ENCODE measurements at regions not wholly inside any gene's neighbourhood (a gene's known extent, or its start where the extent isn't known, plus 50 kb on each side); places are given as distances from the start of the nearest gene placed in this dataset.
"Not testable (repeated sequence)": the region's sequence is repeated elsewhere in the genome, so short reads cannot be mapped to it uniquely, and the experiment has no call there.

DNA sequence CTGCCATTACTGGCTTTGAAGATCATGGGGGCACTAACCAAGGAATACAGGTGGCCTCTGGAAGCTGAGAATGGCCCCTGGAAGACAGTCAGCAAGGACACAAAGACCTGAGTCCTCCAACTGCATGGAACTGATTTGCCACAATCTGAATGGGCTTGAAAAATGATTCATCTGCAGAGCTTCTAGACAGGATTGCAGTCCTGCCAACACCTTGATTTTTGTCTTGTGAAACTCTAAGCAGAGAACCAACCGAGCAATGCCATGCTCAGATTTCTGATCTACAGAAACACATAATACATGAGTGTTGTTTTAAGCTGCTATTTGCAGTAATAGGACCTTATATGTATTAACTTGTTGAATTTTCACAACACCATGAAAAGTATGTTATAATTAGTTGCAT, 66.1 kb upstream of the SLC13A1 start (continued):
- TF ChIP-seq PAX8 (IDR thresholded peaks at IDR 0.05): no peak
- TF ChIP-seq, protein P1, sequence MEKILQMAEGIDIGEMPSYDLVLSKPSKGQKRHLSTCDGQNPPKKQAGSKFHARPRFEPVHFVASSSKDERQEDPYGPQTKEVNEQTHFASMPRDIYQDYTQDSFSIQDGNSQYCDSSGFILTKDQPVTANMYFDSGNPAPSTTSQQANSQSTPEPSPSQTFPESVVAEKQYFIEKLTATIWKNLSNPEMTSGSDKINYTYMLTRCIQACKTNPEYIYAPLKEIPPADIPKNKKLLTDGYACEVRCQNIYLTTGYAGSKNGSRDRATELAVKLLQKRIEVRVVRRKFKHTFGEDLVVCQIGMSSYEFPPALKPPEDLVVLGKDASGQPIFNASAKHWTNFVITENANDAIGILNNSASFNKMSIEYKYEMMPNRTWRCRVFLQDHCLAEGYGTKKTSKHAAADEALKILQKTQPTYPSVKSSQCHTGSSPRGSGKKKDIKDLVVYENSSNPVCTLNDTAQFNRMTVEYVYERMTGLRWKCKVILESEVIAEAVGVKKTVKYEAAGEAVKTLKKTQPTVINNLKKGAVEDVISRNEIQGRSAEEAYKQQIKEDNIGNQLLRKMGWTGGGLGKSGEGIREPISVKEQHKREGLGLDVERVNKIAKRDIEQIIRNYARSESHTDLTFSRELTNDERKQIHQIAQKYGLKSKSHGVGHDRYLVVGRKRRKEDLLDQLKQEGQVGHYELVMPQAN (conservative IDR thresholded peaks at IDR 0.05): no peak

DNA sequence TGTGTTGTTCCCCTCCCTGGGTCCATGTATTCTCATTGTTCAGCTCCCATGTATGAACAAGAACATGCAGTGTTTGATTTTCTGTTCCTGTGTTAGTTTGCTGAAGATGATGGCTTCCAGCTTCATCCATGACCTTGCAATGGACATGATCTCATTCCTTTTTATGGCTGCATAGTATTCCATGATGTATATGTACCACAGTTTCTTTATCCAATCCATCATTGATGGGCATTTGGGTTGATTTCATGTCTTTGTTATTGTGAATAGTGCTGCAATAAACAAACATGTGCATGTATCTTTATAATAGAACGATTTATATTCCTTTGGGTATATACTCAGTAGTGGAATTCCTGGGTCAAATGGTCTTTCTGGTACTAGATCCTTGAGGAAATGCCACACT, 65.1 kb upstream of the SLC13A1 start:
- H3K9ac ChIP-seq (ENCODE audit: control insufficient read depth, insufficient read depth, low read length); FAIRE-seq; POLR2A ChIA-PET; in situ Hi-C loops (cut with MboI); RAD21 ChIA-PET (ENCODE audit: unreplicated experiment); H3K79me2 ChIP-seq (ENCODE audit: control insufficient read depth, insufficient read depth, low read length); H3K36me3 ChIP-seq (ENCODE audit: control insufficient read depth in 2 of 2, insufficient read depth in 2 of 2, low read length in 1 of 2); H3K9me3 ChIP-seq (replicated peaks; ENCODE audit: control insufficient read depth, insufficient read depth, low read length); H3K4me1 ChIP-seq (ENCODE audit: control insufficient read depth, insufficient read depth, low read length); H3K4me2 ChIP-seq (ENCODE audit: control insufficient read depth, insufficient read depth); DNase-seq (ENCODE audit: low read depth, low spot score); H3K4me3 ChIP-seq; H4K20me1 ChIP-seq (ENCODE audit: control insufficient read depth, insufficient read depth); H3K27ac ChIP-seq (ENCODE audit: control insufficient read depth, insufficient read depth); CTCF ChIA-PET; intact Hi-C loops (cut with micrococcal nuclease; ENCODE audit: unreplicated experiment); H2AFZ ChIP-seq (ENCODE audit: control insufficient read depth, low read depth, low read length); H3K27me3 ChIP-seq (replicated peaks in 1 of 2; ENCODE audit: control insufficient read depth in 2 of 2, insufficient read depth in 2 of 2, low read length in 1 of 2); ATAC-seq; BruUV-seq (replicated peaks): not testable (repeated sequence)
- SMC1A ChIA-PET (ENCODE audit: uncharacterized antibody, unreplicated experiment): interaction anchor here (1.7 kb wide), 1 partner anchor 48 kb away, joined by 4 read pairs; no protein-coding TSS in a partner anchor
- WGBS (ENCODE audit: insufficient coverage, insufficient replicate concordance, low lambda C conversion rate, missing lambda C conversion rate): 0% methylated on average over 1 of the region's 1 CpG

DNA sequence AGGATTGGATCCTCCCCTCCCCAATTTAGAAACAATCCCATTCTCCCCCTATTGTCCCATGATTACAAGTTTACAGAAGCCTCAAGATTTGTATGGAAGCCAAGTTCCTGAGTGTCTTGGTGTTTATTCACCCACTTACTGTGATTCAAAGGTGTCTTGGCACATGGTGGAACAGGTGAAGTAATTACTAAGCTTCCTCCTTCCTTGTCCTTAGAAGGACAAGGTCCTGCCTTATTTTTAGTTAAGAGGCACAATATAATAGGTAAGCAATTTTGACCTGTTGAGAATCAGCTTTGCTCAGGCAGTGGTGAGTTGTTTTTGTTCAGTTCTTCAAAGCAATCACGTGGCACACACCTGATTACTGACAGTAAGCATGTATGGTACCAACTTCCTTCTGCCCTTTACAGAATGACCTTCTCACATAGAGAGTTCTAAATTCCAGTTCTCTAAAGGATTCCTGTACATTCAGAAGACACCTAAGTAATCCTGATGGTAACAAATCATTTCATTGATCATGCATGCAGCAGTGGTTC, 60.7 kb upstream of the SLC13A1 start:
- H3K4me3 ChIP-seq: no peak overlapping the region
- in situ Hi-C loops (cut with MboI): no loop called here
- CTCF ChIA-PET: no interaction called here

More for the DNA sequence above, 60.7 kb upstream of the SLC13A1 start:
- Histone ChIP-seq H3K79me2 (ENCODE audit: control insufficient read depth, insufficient read depth, low read length) (no peaks in the 10 kb centered on the region), H3K9me3 (replicated peaks; ENCODE audit: control insufficient read depth, insufficient read depth, low read length) (no peaks in the 10 kb centered on the region), H3K9ac (ENCODE audit: control insufficient read depth, insufficient read depth, low read length) (no peak overlapping the region), H3K36me3 (ENCODE audit: control insufficient read depth in 2 of 2, insufficient read depth in 2 of 2, low read length in 1 of 2) (no peaks in the 10 kb centered on the region), H3K27me3 (replicated peaks in 1 of 2; ENCODE audit: control insufficient read depth in 2 of 2, insufficient read depth in 2 of 2, low read length in 1 of 2) (no peaks in the 10 kb centered on the region), H3K4me1 (ENCODE audit: control insufficient read depth, insufficient read depth, low read length) (no peaks in the 10 kb centered on the region), H4K20me1 (ENCODE audit: control insufficient read depth, insufficient read depth) (no peaks in the 10 kb centered on the region), H3K4me2 (ENCODE audit: control insufficient read depth, insufficient read depth) (no peak overlapping the region), H2AFZ (ENCODE audit: control insufficient read depth, low read depth, low read length) (no peak overlapping the region), H3K27ac (ENCODE audit: control insufficient read depth, insufficient read depth) (no peak overlapping the region)
- WGBS (ENCODE audit: insufficient coverage, insufficient replicate concordance, low lambda C conversion rate, missing lambda C conversion rate): 0% methylated on average over 1 of the region's 1 CpG
- ATAC-seq: no peak
- TF ChIP-seq RAD51 (IDR thresholded peaks at IDR 0.05) (peak; percentile 19; the same call in 1 of the 2 replicates), IRF4 (IDR thresholded peaks at IDR 0.05; ENCODE audit: low read depth, low read length) (no peak)
- POLR2A ChIA-PET: no interaction called here
- no peak for DNase-seq (ENCODE audit: low read depth, low spot score)
- SMC1A ChIA-PET (ENCODE audit: uncharacterized antibody, unreplicated experiment): no interaction called here
- no TSS peak for BruUV-seq (replicated peaks)
- RAD21 ChIA-PET (ENCODE audit: unreplicated experiment): no interaction called here
- no peak for FAIRE-seq
- intact Hi-C loops (cut with micrococcal nuclease; ENCODE audit: unreplicated experiment): no loop called here
